ENCODE measurements at regions not wholly inside any gene's neighbourhood (a gene's known extent, or its start where the extent isn't known, plus 50 kb on each side); places are given as distances from the start of the nearest gene placed in this dataset.

DNA sequence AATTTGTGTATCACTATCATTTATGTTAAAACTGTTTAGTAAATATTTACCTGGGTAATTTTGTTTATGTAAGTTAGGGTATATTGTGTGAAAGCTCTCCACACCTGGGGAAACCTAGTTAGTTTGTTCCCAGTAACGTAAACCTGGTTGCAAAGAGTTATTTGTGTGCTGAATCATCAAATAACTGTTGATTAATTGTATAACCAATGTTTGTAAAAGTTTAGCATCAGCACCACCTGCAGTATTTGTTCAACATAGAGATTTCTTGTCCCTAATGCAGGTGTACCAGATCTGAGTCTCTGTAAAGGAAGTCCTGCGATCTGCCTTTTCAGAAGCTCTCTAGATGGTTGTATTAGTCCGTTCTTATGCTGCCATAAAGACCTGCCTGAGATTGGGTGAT is 440.4 kb downstream of the COL12A1 start:
- DNase-seq (ENCODE audit: low read depth): no peak

DNA sequence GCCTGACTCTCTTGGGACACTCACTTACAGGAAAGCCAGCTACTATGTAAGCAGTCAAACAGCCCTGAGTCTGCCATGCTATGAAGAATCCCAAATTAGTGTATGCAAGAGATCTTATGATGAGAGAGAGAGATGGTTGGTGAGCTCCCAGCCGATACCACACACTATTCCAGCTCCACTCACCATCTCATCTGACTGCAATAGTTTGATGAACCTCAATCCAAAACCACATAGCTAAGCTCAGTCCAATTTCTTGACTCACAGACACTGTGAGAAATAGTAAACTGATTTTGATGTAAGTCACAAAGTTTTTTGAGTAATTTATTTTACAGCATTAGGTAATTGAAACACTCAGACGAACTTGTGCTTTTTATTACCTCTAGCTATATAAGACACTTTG is 441.4 kb downstream of the COL12A1 start:
- DNase-seq (ENCODE audit: low read depth): no peak

DNA sequence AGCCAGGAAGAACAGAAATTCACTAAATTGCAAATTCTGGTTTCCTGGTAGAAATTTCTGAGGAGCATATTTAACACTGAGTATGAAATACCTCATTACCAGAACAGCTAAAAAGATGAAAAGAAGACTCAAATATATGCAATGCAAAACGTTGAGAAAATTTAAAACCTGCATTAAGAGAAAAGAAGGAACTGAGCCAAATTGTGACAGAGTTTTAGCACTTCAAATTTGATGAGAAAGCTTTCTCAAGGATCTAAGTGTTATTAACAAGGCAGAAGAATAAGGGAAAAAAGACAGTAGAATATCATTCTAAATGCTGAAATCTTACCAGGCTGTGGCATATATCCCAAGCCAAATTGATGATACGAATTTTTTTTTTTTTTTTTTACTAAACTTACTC is 443.0 kb downstream of the COL12A1 start:
- no peak for DNase-seq (ENCODE audit: low read depth)

DNA sequence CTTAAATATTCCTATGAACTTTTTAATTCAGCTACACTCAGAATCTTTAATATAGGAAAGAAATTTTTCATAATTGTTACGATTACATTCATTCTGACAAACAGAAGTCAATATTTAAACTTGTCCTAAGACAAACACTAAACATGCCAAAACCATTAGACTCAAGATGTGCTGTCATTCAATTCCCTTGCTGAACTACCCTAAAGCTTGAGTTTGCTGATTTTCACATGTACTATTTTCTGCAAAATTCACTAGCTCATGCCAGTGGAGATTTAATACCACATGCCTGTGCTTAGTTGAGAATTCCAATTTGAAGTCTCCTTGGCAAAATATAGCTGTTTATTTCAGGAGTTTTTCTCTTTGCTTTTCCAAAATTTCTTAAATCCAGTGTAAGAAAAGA is 448.0 kb downstream of the COL12A1 start:
- no peak for DNase-seq (ENCODE audit: low read depth)

DNA sequence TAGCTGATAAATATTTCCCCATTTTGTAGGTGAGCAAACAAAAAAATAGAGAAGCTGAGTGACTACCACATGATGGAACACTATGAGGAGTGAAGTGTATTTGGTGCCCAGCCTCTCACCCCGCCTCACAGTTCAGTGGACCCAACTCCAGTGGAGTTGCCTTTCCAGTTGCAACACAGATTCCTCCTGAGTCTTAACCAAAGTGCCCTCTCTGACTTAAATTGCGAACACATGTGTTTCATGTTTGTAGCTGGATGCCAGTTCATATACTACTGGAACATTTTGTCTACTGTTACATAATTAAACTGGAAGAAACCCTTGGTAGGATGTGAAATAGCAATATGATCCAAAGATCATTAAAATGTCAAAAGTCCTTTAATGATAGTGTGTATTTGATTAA is 448.9 kb downstream of the COL12A1 start:
- DNase-seq (ENCODE audit: low read depth): no peak

DNA sequence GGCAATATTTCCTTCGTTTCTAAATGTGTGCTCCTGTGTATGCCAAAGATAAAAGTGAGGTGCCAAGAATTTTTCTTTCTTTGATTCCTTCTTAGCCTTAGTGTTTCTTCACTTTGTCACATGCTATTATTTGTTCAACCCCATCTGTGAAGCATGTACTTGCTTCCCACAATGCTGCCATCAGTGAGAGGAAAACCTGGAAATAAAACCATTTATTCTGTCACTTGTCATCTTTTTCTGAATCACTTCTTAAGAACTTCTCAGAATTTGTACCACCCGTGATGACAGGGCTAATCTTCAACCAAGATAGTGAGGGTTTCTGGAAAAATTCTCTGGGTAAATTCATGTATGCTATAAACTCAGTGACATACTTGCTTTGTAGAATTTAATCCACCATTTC is 450.1 kb downstream of the COL12A1 start:
- no peak for DNase-seq (ENCODE audit: low read depth)

DNA sequence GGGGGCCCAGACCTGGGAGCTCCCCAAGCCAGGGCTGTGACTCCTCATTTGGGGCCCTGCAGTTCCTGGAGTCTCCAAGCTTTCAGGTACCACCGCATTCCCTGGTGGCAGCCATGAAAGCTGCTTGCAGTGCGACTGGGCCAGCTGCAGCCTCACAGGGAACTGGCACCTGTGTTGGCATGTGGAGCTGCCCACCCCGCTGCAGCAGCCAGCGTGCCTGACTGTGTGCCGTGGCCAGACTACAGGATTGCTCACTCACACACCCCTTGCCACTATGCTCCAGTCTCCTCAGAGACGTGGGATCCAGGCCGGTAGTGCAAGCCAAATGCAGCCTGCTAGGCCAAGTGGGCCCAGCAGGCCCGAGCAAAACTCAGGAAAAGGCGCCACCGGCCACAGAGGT is 450.7 kb downstream of the COL12A1 start:
- no peak for DNase-seq (ENCODE audit: low read depth)

DNA sequence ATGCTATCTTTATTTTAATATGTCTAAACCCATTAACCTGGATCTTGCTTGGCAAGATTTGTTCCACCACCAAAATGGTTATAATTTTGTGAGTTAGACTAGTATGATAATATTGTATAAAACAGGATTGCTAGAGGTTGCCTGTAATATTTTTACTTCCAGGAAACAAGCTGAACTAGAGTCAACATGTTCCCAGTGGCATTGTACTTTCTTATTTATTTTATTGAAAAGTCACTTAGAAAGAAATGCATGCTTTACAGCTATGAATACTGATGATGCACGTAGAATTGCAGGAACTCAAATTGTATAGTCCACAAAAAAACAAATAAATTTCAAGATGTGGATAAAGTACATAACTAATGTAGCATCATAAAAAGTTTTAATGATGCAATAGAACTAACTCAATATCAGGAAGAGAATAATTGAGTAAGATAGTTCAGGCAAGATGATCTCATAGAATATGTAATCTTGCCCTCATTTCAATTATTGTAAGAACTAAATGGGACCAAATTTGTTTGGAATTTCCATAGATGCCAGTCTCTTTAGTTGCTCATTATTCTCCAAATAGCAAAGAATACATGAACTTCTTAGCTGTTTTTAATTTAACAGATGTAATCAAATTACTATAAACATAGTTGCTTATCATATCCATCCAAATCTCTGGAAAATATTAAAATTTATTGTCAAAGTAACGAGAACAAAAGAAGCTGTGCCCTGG is 451.8 kb downstream of the COL12A1 start:
- DNase-seq (ENCODE audit: low read depth): no peak

DNA sequence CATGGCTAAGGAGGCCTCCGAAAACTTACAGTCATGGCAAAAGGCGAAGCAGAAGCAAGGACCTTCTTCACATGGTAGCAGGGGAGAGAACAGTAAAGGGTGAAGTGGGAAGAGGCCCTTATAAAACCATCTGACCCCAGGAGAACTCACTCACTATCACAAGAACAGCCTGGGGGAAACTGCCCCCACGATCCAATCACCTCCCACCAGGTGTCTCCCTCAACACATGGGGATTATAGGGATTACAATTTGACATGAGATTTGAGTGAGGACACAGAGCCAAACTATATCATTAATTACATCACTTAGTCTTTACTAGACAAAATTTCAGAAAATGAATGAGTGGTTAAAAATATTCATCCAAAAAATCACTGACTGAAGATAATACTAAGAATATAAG is 453.6 kb downstream of the COL12A1 start:
- DNase-seq (ENCODE audit: low read depth): no peak

DNA sequence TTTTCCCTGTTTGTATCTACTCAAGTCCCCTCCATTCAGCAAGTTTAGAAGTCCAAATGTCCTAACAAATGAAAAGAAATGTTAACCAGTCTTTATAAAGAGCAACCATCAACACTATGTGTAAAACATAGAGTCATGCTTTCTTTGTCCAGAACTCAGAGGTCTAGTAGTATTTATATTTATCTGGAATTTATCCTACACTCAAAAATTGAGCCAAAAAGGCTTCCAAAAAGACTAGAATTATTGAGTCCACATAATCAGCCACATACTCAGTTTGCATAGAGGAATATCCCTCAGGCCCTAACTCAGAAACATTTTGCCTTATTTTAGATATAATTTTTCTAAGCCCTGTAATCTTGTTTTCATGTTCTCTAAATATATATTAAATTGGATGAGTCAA is 455.0 kb downstream of the COL12A1 start:
- no peak for DNase-seq (ENCODE audit: low read depth)

DNA sequence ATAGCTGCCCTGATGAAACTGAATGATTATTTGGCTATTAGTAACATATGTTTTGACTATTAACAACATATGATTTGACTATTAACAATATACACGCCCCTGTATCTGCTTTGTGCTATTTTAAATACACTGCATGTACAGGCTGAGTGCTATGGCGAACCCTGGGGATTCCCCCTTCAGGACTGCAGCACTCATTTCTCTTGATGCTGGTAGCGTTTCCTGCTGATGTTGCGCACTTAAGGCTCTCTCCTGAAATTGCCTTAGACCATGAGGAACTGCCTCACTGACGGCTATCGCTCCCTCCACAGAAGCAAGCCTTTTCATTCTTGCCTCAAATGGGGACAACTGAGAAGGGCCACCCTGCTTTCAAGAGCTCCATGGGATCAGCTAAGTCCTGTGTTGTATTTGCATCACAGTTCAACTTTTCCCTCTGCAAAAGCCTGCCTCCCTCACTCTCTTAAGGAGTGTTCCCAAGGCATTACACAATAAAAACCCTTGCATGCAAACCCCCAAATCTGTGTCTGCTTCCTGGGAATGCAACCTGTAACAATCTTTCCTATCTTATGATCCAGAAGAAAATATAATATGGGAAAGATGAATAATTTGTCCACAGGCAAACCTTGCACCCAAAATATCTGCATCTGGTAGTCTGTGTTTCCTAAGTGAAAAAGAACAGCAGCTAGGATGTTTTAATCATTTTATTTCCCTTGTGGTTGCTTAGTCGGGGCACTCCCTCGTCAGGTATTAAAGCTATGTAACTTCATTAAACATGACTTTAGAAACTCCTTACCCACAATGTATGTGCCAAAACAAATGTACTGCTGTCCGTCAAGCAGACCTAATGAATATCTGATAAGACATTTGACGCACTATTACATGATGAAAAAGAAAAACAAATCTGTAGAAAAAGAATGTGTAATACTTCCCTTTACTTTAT is 456.4 kb downstream of the COL12A1 start:
- no peak for DNase-seq (ENCODE audit: low read depth)

DNA sequence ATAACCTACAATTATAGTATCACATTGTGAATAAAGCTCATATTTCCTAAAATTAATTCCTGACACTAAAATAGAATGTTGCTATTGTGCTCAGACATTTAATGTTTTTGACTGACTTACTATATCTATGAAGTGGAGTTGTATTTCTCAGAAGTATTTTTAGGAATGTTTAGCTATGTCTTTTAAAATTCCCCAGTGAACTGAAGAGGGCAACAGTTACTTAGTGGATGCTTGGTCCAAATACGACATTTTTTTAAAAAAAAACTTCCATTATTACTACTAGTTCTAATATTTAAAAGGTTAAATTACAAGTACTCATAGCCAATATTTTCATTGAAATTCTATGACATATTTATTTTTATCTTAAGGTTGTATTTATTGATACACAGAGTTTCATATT is 460.2 kb downstream of the COL12A1 start:
- DNase-seq (ENCODE audit: low read depth): no peak

DNA sequence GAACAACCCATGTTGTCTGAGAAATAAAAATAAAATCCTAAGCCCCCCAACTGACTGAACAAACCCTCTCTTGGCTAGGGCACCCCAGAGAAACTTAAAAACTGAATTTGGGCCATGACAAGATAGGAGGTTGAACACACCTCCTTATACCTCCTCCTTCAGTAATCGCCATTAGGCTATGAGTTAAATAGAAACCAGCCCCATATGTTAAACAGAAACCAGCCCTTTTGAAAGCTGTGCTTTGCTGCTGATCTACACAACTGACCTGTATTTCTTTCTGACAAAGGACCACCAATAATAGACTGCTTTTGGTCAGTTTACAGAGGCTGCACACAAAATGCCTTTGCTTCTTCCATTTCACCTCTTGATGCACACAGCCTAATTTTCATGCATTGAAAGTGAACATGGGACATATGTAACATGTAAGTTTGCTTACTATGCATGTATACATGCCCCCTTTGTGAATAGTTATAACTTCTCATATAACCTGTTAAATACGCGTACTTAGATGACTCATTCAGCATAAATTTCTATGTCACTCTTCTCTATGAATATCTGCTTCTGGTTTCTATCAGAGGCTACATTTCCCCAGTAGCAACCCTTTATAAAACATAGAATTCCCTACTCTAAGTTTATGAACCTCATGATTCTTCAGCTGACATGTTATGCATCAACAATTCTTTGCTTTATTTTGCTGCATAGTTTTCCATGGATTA is 462.9 kb downstream of the COL12A1 start:
- DNase-seq (ENCODE audit: low read depth): no peak

DNA sequence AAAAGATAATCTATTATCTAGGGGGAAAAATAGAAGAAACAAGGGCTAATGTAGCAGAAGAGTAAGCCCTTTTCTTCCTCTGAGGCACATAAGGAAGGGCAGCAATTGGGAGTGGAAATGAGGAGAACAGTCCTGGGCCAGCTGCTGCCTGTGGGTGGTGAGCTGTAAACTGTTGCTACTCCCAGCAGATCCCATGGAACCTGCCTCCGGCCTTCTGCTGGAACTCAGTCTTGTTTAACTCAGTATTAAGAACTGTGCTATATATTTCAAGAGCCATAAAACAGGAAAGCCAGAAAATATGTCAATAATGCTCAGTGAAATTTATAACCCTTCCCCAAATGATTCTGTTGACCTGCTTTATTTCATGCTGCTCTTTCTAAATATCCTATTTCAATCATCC is 464.2 kb downstream of the COL12A1 start:
- no peak for DNase-seq (ENCODE audit: low read depth)

DNA sequence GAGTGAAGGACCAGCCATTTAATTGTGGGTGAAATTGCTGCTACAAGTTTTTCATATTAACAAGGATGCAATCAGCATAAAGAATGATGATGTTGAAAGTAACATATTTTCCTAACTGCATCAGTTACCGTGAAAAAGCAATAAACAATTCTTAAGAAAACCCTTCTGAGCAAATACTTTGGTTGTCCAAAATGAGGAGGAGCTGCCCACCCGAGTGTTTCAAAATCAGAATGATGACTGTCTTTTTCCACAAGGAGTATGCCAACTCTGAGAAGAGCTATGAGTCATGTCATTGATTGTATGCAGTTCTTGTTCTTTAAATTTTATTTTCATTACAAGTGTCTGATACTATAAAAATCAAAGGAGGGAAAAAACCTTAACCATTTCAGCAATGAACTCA is 470.5 kb downstream of the COL12A1 start:
- DNase-seq (ENCODE audit: low read depth): peak; percentile 92

DNA sequence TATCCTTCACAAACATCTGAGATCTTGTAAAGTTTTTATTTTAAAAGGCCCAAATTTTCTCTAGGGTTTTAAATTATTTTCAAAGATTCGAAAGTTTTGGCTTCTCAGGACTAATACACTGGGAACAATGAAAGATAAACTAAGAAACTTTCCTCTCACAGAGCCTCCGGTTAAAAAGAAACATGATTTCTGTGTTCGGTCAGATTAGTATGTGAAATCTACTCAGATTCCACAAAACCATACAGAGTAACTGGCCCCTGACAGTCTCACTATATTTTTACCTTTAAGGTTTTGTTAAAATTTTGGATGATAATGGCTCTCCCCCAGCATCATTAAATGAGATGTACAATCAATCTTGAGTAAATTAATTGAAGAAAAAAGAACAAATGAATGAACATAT is 471.0 kb downstream of the COL12A1 start:
- no peak for DNase-seq (ENCODE audit: low read depth)

DNA sequence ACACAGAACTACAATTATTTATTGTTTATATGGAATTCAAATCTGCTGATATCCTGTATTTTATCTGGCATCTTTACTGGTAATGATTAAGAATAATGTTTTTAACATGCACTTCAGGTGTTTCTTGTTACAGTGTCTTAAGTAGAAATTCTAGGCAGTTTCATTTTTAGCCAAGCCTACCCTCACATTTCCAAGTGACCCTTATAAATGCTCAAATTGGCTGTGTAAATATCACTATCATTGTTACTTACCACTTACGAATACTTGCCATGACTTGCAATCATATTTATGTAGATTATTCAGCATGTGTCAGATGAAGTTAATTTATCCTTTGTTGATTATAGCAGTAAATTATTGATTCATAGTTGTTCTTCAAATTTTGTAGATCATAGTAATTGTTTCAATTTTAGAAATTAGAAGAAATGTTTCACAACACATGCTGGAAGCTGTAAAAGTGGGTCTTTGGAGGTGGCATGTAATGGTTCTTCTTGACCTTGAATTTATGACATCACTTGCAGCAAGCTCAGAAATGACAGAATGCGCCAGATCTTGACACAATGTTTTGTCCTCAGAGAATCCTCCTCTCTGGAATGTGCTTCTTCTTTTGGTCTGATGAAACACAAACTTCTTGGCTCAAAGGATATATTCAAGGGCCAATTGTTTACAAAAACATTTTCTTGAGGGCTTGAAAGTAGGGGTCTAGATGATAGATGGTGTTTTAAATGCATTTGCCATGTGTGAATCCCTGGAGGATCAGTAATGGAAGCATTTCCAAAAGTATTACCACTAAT is 471.8 kb downstream of the COL12A1 start:
- no peak for DNase-seq (ENCODE audit: low read depth)

DNA sequence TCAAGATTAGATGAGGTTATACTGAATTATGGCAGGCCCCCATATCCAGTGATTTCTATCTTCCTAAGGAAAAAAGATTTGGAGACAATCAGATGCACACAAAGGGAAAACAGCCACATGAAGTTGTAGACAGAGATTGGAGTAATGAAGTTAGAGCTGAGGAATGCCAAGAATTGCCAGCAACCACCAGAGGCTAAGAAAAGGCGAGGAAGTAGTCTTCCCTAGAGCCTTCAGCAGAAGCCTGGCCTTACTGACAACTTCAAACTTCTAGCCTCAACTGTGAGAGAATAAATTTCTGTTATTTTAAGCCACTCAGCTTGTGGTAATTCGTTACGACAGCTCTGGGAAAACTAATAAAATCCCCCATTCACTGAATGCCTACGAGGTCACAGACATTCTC is 473.9 kb downstream of the COL12A1 start:
- no peak for DNase-seq (ENCODE audit: low read depth)

DNA sequence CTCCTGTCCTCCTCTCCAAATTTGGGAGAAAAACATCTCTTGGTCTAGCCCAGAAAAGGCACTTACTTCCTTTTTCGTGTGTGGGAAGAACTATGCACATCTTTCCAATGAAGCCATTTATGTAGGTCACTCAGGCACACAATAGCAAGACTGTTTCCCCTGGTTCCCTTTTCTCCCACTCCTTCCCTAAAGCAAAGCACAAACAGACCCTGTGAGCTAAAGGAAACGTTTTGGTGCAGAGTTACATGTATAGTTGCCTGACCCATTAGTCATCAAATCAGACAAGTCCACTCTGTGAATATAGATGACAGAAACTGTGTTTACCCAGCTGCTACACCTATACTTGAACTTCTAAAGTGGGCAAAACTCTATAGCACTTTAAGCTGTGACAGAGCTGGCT is 474.6 kb downstream of the COL12A1 start:
- no peak for DNase-seq (ENCODE audit: low read depth)

DNA sequence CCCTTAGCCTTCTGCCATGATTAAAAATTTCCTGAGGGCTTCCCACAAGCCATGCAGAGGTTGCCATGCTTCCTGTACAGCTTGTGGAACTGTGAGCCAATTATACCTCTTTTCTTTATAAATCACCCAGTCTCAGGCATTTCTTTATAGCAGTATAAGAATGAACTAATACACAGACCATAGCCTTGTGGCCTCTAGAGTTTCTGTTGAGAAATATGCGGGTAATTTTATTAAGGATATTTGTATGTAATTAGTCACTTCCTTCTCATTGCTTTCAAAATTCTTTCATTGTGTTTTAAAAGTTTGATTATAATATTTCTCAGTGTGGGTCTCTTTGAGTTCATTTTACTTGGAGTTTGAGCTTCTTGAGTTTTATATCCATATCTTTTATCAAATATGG is 484.9 kb downstream of the COL12A1 start:
- DNase-seq (ENCODE audit: low read depth): no peak

DNA sequence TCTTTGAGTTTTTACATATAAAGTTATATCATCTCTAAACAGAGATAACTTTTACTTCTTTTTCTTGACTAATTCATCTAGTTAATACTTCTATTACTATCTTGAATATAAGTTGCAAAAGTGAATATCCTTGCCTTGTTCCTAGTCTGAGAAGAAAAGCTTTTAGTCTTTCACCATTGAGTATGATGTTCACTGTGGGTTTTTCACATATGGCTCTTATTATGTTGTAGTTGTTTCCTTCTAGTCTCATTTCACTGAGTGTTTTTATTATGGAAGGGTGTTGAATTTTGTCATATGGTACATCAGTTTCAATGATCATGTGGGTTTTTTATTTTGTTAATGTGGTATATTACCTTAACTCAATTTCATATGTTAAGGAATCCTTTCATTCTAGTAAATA is 488.3 kb downstream of the COL12A1 start:
- no peak for DNase-seq (ENCODE audit: low read depth)

Measured in HS-5 (cell line).